ENCODE measurements at regions not wholly inside any gene's neighbourhood (a gene's known extent, or its start where the extent isn't known, plus 50 kb on each side); places are given as distances from the start of the nearest gene placed in this dataset.

DNA sequence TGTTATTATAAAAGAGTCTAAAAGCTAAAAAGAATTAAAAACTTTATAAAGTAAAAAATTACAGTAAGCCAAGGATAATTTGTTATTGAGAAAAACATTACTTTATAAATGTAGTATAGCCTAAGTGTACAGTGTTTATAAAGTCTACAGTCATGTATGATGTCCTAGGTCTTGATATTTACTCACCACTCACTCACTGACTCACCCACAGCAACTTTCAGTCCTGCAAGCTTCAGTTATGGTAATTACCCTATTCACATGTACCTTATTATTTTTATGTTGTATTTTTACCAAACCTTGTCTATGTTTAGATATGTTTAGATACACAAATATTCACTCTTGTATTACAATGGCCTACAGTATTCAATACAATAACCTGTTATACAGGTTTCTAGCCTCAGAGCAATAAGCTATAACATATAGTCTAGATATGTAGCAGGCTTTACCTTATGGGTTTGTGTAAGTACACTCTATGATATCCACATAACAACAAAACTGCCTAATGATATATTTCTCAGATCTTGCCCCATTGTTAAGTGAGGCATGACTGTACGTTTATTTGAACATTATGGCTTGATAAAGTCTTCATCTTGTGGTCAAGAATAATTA, 113.7 kb upstream of the KITLG start:
- TF ChIP-seq TEAD4 (IDR thresholded peaks at IDR 0.05): no peak
- no peak for TF ChIP-seq YY1 (IDR thresholded peaks at IDR 0.05; ENCODE audit: low read depth)
- no peak for TF ChIP-seq FOXM1 (IDR thresholded peaks at IDR 0.05; ENCODE audit: borderline replicate concordance, low read depth)
- no peak for TF ChIP-seq EP300 (IDR thresholded peaks at IDR 0.05; ENCODE audit: borderline replicate concordance)
- no peak for TF ChIP-seq TAF1 (IDR thresholded peaks at IDR 0.05; ENCODE audit: low read depth)
- TF ChIP-seq TCF12 (IDR thresholded peaks at IDR 0.05; ENCODE audit: low read depth): no peak
- TF ChIP-seq CEBPB (IDR thresholded peaks at IDR 0.05): no peak
- TF ChIP-seq RAD21 (IDR thresholded peaks at IDR 0.05; ENCODE audit: low read depth): no peak
